ENCODE measurements at regions not wholly inside any gene's neighbourhood (a gene's known extent, or its start where the extent isn't known, plus 50 kb on each side); places are given as distances from the start of the nearest gene placed in this dataset.

- no peak for TF ChIP-seq EZH2phosphoT487 (IDR thresholded peaks at IDR 0.05; ENCODE audit: unreplicated experiment)
- TF ChIP-seq, protein P1, sequence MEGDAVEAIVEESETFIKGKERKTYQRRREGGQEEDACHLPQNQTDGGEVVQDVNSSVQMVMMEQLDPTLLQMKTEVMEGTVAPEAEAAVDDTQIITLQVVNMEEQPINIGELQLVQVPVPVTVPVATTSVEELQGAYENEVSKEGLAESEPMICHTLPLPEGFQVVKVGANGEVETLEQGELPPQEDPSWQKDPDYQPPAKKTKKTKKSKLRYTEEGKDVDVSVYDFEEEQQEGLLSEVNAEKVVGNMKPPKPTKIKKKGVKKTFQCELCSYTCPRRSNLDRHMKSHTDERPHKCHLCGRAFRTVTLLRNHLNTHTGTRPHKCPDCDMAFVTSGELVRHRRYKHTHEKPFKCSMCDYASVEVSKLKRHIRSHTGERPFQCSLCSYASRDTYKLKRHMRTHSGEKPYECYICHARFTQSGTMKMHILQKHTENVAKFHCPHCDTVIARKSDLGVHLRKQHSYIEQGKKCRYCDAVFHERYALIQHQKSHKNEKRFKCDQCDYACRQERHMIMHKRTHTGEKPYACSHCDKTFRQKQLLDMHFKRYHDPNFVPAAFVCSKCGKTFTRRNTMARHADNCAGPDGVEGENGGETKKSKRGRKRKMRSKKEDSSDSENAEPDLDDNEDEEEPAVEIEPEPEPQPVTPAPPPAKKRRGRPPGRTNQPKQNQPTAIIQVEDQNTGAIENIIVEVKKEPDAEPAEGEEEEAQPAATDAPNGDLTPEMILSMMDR (conservative IDR thresholded peaks at IDR 0.05; ENCODE audit: low read depth in 2 of 2) = no peak
- TF ChIP-seq POLR2AphosphoS5 (IDR thresholded peaks at IDR 0.05; ENCODE audit: low read depth) = no peak
- TF ChIP-seq STAT1 (IDR thresholded peaks at IDR 0.05; ENCODE audit: unreplicated experiment) = no peak
- no peak for TF ChIP-seq EZH2 (IDR thresholded peaks at IDR 0.05; ENCODE audit: low read depth, unreplicated experiment)
- no peak for TF ChIP-seq REST (IDR thresholded peaks at IDR 0.05; ENCODE audit: unreplicated experiment)
- TF ChIP-seq JUNB (IDR thresholded peaks at IDR 0.05; ENCODE audit: unreplicated experiment) = no peak
- TF ChIP-seq ZNF114 (CRISPR knock-in tag; IDR thresholded peaks at IDR 0.05) = no peak
Measured at GRCh38 chr5:81896764-81897163, 75.1 kb upstream of the ATG10 start.

Data from GM23338 (cell line).